ENCODE measurements at regions not wholly inside any gene's neighbourhood (a gene's known extent, or its start where the extent isn't known, plus 50 kb on each side); places are given as distances from the start of the nearest gene placed in this dataset.

GRCh38 chr9:115694991-115695390, 458.6 kb upstream of the PAPPA start:
- TF ChIP-seq, protein P1, sequence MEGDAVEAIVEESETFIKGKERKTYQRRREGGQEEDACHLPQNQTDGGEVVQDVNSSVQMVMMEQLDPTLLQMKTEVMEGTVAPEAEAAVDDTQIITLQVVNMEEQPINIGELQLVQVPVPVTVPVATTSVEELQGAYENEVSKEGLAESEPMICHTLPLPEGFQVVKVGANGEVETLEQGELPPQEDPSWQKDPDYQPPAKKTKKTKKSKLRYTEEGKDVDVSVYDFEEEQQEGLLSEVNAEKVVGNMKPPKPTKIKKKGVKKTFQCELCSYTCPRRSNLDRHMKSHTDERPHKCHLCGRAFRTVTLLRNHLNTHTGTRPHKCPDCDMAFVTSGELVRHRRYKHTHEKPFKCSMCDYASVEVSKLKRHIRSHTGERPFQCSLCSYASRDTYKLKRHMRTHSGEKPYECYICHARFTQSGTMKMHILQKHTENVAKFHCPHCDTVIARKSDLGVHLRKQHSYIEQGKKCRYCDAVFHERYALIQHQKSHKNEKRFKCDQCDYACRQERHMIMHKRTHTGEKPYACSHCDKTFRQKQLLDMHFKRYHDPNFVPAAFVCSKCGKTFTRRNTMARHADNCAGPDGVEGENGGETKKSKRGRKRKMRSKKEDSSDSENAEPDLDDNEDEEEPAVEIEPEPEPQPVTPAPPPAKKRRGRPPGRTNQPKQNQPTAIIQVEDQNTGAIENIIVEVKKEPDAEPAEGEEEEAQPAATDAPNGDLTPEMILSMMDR (IDR thresholded peaks at IDR 0.05) = no peak
- no peak for TF ChIP-seq POLR2A (IDR thresholded peaks at IDR 0.05)
